ENCODE measurements at regions not wholly inside any gene's neighbourhood (a gene's known extent, or its start where the extent isn't known, plus 50 kb on each side); places are given as distances from the start of the nearest gene placed in this dataset.

- Histone ChIP-seq H3K27me3 (ENCODE audit: low read length) (no peaks in the 10 kb centered on the region), H3F3A (ENCODE audit: insufficient read depth) (no peaks in the 10 kb centered on the region), H3K4me2 (ENCODE audit: low read depth, low read length, poor library complexity, severe bottlenecking) (no peak overlapping the region), H3K79me2 (ENCODE audit: insufficient read depth, low read length) (no peaks in the 10 kb centered on the region), H3K9me3 (ENCODE audit: insufficient read depth, low read length) (no peaks in the 10 kb centered on the region), H3K9ac (ENCODE audit: low read length) (no peak overlapping the region), H3K36me3 (ENCODE audit: low read length) (no peaks in the 10 kb centered on the region), H2AFZ (ENCODE audit: low read depth, low read length, severe bottlenecking) (no peak overlapping the region), H3K9me2 (replicated peaks; ENCODE audit: insufficient read depth, low read length) (no peaks in the 10 kb centered on the region), H3K27ac (ENCODE audit: low read depth, low read length) (no peak overlapping the region), H3K4me3 (ENCODE audit: insufficient read depth, low read length, poor library complexity, severe bottlenecking) (no peak overlapping the region), H4K20me1 (ENCODE audit: low read depth, low read length) (no peaks in the 10 kb centered on the region)
- TF ChIP-seq EZH2phosphoT487 (conservative IDR thresholded peaks at IDR 0.05; ENCODE audit: low read length) (no peak), CTCF (IDR thresholded peaks at IDR 0.05; ENCODE audit: insufficient read depth, low read length, poor library complexity, severe bottlenecking) (no peak)
Observed at GRCh38 chr4:66606908-66607307, 936.6 kb upstream of the EPHA5 start.

- H3K79me2 ChIP-seq (ENCODE audit: insufficient read depth, low read length) = no peaks in the 10 kb centered on the region
- H3K4me2 ChIP-seq (ENCODE audit: low read depth, low read length, poor library complexity, severe bottlenecking) = no peak overlapping the region
- no peak overlapping the region for H3K4me3 ChIP-seq (ENCODE audit: insufficient read depth, low read length, poor library complexity, severe bottlenecking)
- H3K9me2 ChIP-seq (replicated peaks; ENCODE audit: insufficient read depth, low read length) = no peaks in the 10 kb centered on the region
- H3K9me3 ChIP-seq (ENCODE audit: insufficient read depth, low read length) = no peaks in the 10 kb centered on the region
- H3K27ac ChIP-seq (ENCODE audit: low read depth, low read length) = no peak overlapping the region
- H4K20me1 ChIP-seq (ENCODE audit: low read depth, low read length) = no peaks in the 10 kb centered on the region
- H2AFZ ChIP-seq (ENCODE audit: low read depth, low read length, severe bottlenecking) = no peak overlapping the region
- no peaks in the 10 kb centered on the region for H3K36me3 ChIP-seq (ENCODE audit: low read length)
- TF ChIP-seq CTCF (IDR thresholded peaks at IDR 0.05; ENCODE audit: insufficient read depth, low read length, poor library complexity, severe bottlenecking) (no peak), EZH2phosphoT487 (conservative IDR thresholded peaks at IDR 0.05; ENCODE audit: low read length) (no peak)
- H3K9ac ChIP-seq (ENCODE audit: low read length) = no peak overlapping the region
- H3F3A ChIP-seq (ENCODE audit: insufficient read depth) = no peaks in the 10 kb centered on the region
- H3K27me3 ChIP-seq (ENCODE audit: low read length) = no peaks in the 10 kb centered on the region
Observed at GRCh38 chr4:66606215-66606614, 935.9 kb upstream of the EPHA5 start.

GRCh38 chr4:66604192-66604591, 933.9 kb upstream of the EPHA5 start:
- Histone ChIP-seq H3K27ac (ENCODE audit: low read depth, low read length) (no peak overlapping the region), H3K9me3 (ENCODE audit: insufficient read depth, low read length) (no peaks in the 10 kb centered on the region), H4K20me1 (ENCODE audit: low read depth, low read length) (no peaks in the 10 kb centered on the region), H3K36me3 (ENCODE audit: low read length) (no peaks in the 10 kb centered on the region), H3K9me2 (replicated peaks; ENCODE audit: insufficient read depth, low read length) (no peaks in the 10 kb centered on the region), H3K4me2 (ENCODE audit: low read depth, low read length, poor library complexity, severe bottlenecking) (no peak overlapping the region), H2AFZ (ENCODE audit: low read depth, low read length, severe bottlenecking) (no peak overlapping the region), H3K79me2 (ENCODE audit: insufficient read depth, low read length) (no peaks in the 10 kb centered on the region), H3K4me3 (ENCODE audit: insufficient read depth, low read length, poor library complexity, severe bottlenecking) (no peak overlapping the region), H3K27me3 (ENCODE audit: low read length) (no peaks in the 10 kb centered on the region), H3F3A (ENCODE audit: insufficient read depth) (no peaks in the 10 kb centered on the region), H3K9ac (ENCODE audit: low read length) (no peak overlapping the region)
- no peak for TF ChIP-seq EZH2phosphoT487 (conservative IDR thresholded peaks at IDR 0.05; ENCODE audit: low read length)
- TF ChIP-seq CTCF (IDR thresholded peaks at IDR 0.05; ENCODE audit: insufficient read depth, low read length, poor library complexity, severe bottlenecking) = no peak

- TF ChIP-seq CTCF (IDR thresholded peaks at IDR 0.05; ENCODE audit: insufficient read depth, low read length, poor library complexity, severe bottlenecking) (no peak), EZH2phosphoT487 (conservative IDR thresholded peaks at IDR 0.05; ENCODE audit: low read length) (no peak)
- no peak overlapping the region for H3K4me2 ChIP-seq (ENCODE audit: low read depth, low read length, poor library complexity, severe bottlenecking)
Observed at GRCh38 chr4:66602622-66603021, 932.3 kb upstream of the EPHA5 start.

More at GRCh38 chr4:66602622-66603021, 932.3 kb upstream of the EPHA5 start:
- no peak overlapping the region for H2AFZ ChIP-seq (ENCODE audit: low read depth, low read length, severe bottlenecking)
- no peaks in the 10 kb centered on the region for H3K36me3 ChIP-seq (ENCODE audit: low read length)
- no peak overlapping the region for H3K9ac ChIP-seq (ENCODE audit: low read length)
- H3K79me2 ChIP-seq (ENCODE audit: insufficient read depth, low read length) = no peaks in the 10 kb centered on the region
- no peaks in the 10 kb centered on the region for H3K27me3 ChIP-seq (ENCODE audit: low read length)
- H3K9me3 ChIP-seq (ENCODE audit: insufficient read depth, low read length) = no peaks in the 10 kb centered on the region
- no peaks in the 10 kb centered on the region for H4K20me1 ChIP-seq (ENCODE audit: low read depth, low read length)
- no peak overlapping the region for H3K27ac ChIP-seq (ENCODE audit: low read depth, low read length)
- no peaks in the 10 kb centered on the region for H3K9me2 ChIP-seq (replicated peaks; ENCODE audit: insufficient read depth, low read length)
- no peaks in the 10 kb centered on the region for H3F3A ChIP-seq (ENCODE audit: insufficient read depth)
- H3K4me3 ChIP-seq (ENCODE audit: insufficient read depth, low read length, poor library complexity, severe bottlenecking) = no peak overlapping the region

All from SU-DHL-6 (cell line).